ENCODE measurements at regions not wholly inside any gene's neighbourhood (a gene's known extent, or its start where the extent isn't known, plus 50 kb on each side); places are given as distances from the start of the nearest gene placed in this dataset.
A peak's percentile ranks its signal among the peaks of the same experiment; 100 is the strongest.

- no peak for DNase-seq (ENCODE audit: low read depth)
Observed at GRCh38 chr12:43294916-43295315, 257.1 kb downstream of the ADAMTS20 start.

GRCh38 chr12:43294147-43294546 lies 257.9 kb downstream of the ADAMTS20 start:
- DNase-seq (ENCODE audit: low read depth) = no peak

DNA sequence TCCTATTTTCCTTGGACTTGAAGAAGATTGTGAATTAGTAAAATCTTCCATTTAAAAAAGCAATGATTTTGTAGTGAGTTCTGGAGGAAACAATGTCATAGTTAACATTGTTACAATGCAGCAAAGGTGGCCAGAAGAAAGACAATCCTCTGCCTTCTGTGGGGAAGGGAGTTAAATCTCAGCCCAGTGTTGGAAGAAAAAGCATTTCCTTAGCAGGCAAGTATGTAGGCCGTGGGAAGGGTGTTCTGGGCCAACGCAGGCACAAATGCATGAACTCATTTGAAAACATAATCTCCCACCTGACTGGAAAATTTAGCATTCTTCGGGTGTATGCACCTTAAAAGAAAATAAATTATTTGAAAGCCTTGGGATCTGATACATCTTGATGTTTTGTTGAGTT lies 258.6 kb downstream of the ADAMTS20 start:
- no peak for DNase-seq (ENCODE audit: low read depth)

GRCh38 chr12:43292699-43293098 lies 259.3 kb downstream of the ADAMTS20 start:
- DNase-seq (ENCODE audit: low read depth) = peak; percentile 64

DNA sequence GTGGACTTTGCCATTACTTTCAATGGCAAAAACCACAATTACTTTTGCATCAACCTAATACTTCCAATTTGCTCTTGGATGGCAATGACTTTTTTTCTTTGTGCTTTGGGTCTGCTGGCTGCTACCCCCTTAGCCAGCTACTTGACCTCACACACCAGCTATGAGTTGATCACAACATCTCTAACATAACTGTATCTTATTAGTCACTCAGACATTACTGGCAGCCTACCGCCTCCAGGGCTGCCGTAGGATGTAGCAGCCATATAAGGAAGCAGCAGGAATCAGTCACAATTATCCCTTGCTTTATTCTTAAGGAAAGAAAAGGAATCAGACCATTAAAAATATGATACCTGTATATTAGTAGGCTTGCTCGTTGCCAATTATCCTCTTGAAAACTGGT lies 260.5 kb downstream of the ADAMTS20 start:
- DNase-seq (ENCODE audit: low read depth) = peak; percentile 57

DNA sequence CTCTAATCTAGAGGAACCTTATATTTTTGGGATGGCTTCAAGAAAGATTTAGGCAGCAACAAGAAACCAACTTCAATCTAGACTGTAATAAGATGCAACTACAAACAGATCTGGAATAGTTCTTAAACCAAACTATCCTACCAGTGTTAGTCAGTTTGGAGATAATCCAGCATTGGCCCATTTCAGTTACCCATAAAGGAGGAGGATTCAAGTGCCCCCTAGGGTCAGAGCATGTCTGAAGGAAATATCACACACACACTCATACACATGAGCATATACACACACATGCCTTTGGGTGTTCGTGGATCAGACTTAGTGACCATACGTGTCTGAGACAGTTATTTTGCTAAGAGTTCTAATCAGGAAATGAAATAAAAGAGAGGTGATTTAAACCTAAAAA lies 261.2 kb downstream of the ADAMTS20 start:
- DNase-seq (ENCODE audit: low read depth) = no peak

DNA sequence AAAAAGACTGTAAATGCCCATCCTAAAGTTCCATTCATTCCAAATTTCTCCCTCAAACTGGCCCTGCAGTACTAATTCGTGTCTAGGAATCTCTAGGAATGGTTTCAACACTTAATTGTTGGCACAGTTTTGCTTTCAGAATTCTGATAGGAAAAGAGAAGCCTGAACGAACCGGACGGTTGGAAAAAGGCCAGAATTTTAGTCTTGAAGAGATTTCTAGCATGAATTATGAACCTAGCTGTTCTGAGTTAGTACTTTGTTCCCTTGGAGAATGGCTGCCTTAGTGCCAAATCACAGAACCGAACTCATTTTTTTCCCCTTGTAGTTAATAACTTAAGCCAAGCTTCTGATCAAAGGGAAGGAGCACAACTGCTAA lies 262.6 kb downstream of the ADAMTS20 start:
- DNase-seq (ENCODE audit: low read depth) = no peak

DNA sequence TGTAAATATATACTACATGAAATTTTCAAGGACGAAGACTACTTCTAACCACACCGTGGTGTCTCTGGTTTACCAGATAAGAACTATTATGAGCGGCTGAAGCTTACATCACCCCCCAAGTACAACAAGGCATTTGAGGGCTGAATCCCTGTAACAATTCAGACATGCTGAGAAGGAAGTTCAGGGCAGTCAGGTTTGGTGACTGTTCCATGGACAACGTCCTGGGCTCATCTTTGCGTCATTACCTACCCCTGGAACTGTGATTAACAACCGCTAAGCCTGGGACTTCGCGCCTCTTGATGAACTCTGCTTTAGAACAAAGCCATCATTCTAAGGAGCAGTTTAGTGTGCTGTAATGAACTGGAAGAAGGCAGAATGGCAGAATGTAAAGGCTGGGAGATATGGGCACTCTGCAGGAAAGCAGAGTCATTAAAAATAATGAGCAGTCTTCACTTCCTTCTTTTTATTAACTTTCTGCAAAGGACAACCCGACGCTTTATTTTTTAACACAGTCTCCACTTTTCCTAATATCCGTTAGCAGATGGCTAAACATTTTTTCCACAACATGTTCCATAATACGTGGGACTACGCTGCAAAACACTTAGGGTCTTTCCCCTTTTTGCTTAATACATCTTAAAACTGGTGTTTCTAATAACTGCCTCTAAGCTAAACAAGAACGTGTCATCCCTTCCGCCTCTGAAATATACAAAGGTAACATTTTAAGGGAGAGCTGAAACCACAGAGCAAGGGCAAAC lies 263.2 kb downstream of the ADAMTS20 start:
- DNase-seq (ENCODE audit: low read depth) = no peak

DNA sequence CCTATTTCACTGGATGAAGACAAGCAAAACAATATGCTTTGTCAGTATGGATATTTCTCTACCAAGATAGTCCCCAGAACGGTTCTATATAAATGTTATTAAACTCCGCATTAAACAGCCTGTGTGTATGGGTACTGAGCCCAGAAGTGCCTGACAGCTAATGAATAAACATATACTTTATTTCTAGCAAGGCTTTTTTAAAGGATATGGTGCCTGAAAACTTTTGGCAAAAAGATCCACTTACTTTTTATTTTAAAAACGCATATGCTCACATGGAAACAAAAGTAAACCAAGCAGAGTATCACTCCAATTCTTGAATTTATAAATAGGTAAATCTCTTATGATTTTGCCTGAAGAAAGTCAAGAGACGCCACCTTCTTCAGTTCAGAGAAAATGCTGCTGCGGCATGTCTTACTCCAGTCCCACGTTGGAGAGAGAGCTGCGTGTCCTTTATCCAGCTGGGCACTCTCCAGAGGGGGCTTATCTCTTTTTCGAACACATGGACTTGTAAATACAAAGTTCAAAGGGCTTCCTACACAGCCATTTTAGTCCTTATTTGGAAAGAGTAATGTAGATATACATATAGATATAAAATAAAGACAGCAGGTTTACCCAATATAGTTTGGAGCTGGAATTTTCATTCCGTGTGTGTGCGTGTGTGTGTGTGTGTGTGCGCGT lies 264.2 kb downstream of the ADAMTS20 start:
- no peak for DNase-seq (ENCODE audit: low read depth)

DNA sequence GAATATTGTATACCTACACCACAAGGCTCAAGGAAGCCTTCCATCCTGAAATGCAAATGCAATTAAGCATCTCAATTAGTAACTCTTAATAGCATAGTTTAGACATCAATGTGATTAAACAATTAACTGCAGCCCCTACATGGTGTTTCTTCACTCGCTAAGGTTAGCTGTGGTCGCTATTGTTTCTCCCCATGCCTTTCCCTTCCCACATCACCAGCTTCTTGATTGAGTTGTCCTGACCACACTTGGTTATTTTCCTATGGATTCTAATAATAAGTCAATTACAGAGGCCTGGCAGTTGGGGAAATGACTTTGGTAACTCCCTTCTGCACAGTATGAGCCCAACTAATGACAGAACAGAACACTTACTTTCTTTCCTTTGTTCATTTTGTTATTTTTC lies 265.0 kb downstream of the ADAMTS20 start:
- DNase-seq (ENCODE audit: low read depth) = no peak

DNA sequence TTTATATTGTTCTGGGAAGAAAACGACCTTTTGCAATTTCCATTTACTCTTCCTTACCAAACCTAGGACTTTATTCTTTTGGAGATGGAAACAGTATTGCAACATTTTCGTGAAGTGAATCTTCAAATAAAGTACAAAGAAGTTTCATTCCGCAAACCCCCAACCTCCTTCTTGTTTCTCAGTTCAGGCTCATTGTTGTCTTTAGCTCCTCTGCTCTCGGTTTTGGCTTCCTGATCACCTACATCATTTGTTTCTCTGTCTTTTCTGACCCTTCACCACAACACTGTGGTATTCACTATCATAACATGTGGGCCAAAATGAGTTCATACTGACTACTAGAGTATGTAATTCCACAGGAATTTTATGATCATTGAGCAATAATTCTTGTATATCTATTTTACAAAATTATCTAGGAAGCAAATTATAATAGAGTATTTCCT lies 266.8 kb downstream of the ADAMTS20 start:
- peak; percentile 93 for DNase-seq (ENCODE audit: low read depth)

- DNase-seq (ENCODE audit: low read depth) = no peak
Observed at GRCh38 chr12:43284486-43285158, 267.4 kb downstream of the ADAMTS20 start.

DNA sequence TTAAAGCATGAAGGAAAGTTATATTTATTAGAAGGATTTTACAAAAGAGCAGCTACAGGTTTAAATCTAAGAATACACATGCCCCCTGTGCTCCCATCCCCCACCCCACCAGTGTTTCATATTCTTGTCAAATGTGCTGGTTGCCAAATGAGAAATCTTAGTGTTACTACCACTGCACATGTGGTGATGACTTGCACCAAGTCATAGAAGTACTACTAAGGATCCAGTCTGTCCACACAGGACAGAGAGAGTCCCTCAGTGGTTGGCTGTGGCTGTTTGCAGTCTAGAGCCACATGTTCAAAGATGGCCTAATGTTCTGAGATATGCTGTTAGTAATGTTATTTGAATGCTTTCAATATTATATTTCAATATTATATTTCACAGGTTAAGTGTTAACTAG lies 268.8 kb downstream of the ADAMTS20 start:
- peak; percentile 29 for DNase-seq (ENCODE audit: low read depth)

GRCh38 chr12:43282106-43282505 lies 269.9 kb downstream of the ADAMTS20 start:
- DNase-seq (ENCODE audit: low read depth) = peak; percentile 46

DNA sequence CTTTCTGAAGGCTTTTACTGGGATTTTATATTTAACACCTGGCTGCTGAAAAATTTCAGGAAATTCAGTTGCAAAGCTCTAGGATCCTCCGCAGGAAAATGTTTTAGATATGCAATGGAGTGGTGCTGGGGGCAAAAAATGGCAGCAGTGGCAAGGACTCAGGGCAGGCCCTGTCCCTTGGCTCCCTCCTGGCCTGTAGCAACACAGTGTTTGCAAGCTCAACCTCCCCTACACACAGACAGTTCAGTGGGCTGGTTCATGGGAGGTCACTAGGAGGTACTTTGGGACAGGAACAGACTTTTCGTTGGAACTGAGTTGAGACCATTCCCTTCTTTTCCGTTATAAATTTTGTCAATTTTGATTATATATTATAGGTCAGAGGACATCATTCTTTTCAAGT lies 270.4 kb downstream of the ADAMTS20 start:
- DNase-seq (ENCODE audit: low read depth) = no peak

DNA sequence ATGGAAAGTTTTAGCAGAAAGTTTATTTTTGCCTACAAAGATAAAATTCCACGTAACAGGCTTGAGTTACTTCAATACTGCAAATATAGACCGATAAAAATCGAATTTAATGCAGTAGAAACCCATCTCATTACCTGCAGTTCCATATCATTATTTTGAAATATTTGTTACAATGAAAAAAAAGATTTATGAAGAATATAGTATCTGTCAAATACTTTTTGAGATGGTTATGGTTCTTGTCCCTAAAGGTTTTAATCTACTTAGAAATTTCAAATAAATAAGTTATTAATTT lies 273.5 kb downstream of the ADAMTS20 start:
- DNase-seq (ENCODE audit: low read depth) = no peak

GRCh38 chr12:43277651-43278540 lies 274.1 kb downstream of the ADAMTS20 start:
- peak; percentile 44 for DNase-seq (ENCODE audit: low read depth)

DNA sequence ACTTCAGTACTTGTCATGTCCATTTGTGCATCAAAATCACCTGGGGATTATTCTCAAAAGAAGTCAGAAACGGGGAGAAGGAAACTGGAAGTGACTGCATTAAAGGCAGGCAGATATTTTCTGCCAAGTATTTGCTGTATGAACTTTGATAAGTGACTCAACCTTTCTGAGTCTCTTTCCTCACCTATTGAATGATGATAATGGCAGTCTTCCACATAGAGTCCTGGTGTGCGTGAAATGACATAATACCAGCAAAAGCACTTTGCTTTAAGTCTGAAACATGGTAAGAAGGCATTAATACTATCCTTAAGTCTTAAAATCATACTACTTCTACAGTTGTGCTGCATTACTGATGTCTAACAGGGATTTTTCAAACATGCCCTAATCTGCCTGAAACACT lies 278.5 kb downstream of the ADAMTS20 start:
- no peak for DNase-seq (ENCODE audit: low read depth)

- DNase-seq (ENCODE audit: low read depth) = peak; percentile 55
Observed at GRCh38 chr12:43271659-43272058, 280.3 kb downstream of the ADAMTS20 start.

GRCh38 chr12:43267818-43268217 lies 284.2 kb downstream of the ADAMTS20 start:
- DNase-seq (ENCODE audit: low read depth) = no peak

- no peak for DNase-seq (ENCODE audit: low read depth)
Observed at GRCh38 chr12:43261701-43262100, 290.3 kb downstream of the ADAMTS20 start.

All from LHCN-M2 (cell line).